HL-60 (cell line): ENCODE measurements at regions not wholly inside any gene's neighbourhood (a gene's known extent, or its start where the extent isn't known, plus 50 kb on each side); places are given as distances from the start of the nearest gene placed in this dataset.

Experiments used
- DNase-seq, 2 experiments: peaks; one replicate each; pipeline ENCODE4 v3.0.0-alpha.2; 2010 to 2020; ENCODE audit warnings: low read depth in 1 of 2, low spot score in 1 of 2
- H3K27ac ChIP-seq: fragments of 250-450 bp; sonication (Bioruptor Pico); replicated peaks from 2 replicates; pipeline ENCODE4 v1.5.1; 2020; ENCODE audit warnings: mild to moderate bottlenecking, moderate library complexity
- H3K27me3 ChIP-seq: fragments of 250-450 bp; sonication (Bioruptor Pico); 2 replicates; pipeline ENCODE4 v1.5.1; 2021; ENCODE audit warnings: mild to moderate bottlenecking, moderate library complexity; ENCODE audit not compliant: insufficient read depth, poor library complexity, severe bottlenecking
- H3K4me3 ChIP-seq: replicated peaks from 2 replicates; pipeline ENCODE4 v1.5.1; 2011; ENCODE audit warnings: mild to moderate bottlenecking, control low read depth, low read length; ENCODE audit not compliant: insufficient read depth
- GABPA ChIP-seq: IDR thresholded peaks from 2 replicates; pipeline ENCODE4 v1.6.1; 2012; ENCODE audit warnings: low read depth
- POLR2AphosphoS5 ChIP-seq: IDR thresholded peaks from 2 replicates; pipeline ENCODE4 v1.6.1; 2012; ENCODE audit warnings: low read depth
- REST ChIP-seq: IDR thresholded peaks from 2 replicates; pipeline ENCODE4 v1.6.1; 2012; ENCODE audit warnings: low read depth; ENCODE audit not compliant: insufficient replicate concordance
- SPI1 ChIP-seq: IDR thresholded peaks from 2 replicates; pipeline ENCODE4 v1.6.1; 2012; ENCODE audit warnings: low read depth, mild to moderate bottlenecking, borderline replicate concordance
- TF ChIP-seq, protein P1 (sequence below): IDR thresholded peaks from one replicate; pipeline ENCODE4 v1.5.1; 2011; ENCODE audit warnings: low read length, control low read depth, inconsistent platforms; ENCODE audit not compliant: insufficient read depth

DNA sequence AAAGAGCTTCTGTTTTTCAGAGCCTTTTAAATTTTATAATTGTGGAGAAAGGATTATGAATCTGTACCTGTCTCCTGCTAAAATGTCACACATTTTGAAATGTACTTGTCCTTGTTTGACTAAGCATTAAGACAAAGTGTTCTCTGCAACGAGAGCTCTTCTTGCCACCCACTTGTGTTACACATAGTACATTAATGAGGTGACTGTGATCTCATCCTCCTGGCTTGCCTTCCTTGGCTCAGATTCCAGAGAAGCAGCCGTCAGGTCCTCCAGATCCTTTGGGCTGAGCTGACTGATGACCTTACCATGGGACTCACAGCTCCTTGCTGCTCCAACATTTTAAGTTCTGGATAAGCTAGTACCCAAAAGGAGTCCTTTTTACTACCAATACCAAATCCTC, 81.4 kb downstream of the BBS10 start:
- Histone ChIP-seq H3K27ac (no peak overlapping the region), H3K27me3 (no peaks in the 10 kb centered on the region), H3K4me3 (no peak overlapping the region)
- TF ChIP-seq, protein P1, sequence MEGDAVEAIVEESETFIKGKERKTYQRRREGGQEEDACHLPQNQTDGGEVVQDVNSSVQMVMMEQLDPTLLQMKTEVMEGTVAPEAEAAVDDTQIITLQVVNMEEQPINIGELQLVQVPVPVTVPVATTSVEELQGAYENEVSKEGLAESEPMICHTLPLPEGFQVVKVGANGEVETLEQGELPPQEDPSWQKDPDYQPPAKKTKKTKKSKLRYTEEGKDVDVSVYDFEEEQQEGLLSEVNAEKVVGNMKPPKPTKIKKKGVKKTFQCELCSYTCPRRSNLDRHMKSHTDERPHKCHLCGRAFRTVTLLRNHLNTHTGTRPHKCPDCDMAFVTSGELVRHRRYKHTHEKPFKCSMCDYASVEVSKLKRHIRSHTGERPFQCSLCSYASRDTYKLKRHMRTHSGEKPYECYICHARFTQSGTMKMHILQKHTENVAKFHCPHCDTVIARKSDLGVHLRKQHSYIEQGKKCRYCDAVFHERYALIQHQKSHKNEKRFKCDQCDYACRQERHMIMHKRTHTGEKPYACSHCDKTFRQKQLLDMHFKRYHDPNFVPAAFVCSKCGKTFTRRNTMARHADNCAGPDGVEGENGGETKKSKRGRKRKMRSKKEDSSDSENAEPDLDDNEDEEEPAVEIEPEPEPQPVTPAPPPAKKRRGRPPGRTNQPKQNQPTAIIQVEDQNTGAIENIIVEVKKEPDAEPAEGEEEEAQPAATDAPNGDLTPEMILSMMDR, result no peak
- TF ChIP-seq SPI1 (no peak), POLR2AphosphoS5 (no peak), REST (no peak), GABPA (no peak)
- no peak for DNase-seq

DNA sequence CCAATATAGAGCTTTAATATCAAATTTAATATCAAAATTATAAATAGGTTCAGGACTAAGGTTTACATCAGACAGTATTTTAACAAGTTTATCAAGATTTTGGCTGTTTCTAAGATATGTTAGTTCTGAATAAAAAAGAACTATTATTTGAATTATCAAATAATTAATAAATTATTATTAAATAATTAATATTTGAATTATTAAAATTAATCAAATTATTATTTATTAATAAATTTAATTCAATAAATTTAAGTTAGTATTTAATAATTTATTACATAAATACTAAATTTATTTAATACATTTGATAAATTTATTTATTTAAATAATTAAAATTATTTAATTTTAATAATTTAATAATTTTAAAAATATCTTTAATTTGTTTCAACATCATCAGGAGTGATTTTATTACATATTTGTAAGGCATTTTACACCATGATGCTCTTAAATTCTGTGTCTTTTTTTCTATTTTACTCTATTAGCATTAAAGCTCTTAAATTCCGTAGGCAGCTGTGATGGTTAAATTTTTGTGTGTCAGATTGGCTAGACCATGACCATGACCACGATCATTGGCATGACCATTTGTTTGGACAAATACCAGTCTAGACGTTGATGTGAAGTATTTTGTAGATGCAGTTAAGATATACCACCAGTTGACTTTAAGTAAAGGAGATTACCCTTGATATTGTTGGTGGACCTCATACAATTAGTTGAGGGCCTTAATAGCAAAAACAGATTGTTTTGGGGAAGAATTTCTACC, 82.6 kb downstream of the BBS10 start:
- no peak for TF ChIP-seq REST
- Histone ChIP-seq H3K27me3 (no peaks in the 10 kb centered on the region), H3K4me3 (no peak overlapping the region), H3K27ac (no peak overlapping the region)
- DNase-seq, result no peak

DNA sequence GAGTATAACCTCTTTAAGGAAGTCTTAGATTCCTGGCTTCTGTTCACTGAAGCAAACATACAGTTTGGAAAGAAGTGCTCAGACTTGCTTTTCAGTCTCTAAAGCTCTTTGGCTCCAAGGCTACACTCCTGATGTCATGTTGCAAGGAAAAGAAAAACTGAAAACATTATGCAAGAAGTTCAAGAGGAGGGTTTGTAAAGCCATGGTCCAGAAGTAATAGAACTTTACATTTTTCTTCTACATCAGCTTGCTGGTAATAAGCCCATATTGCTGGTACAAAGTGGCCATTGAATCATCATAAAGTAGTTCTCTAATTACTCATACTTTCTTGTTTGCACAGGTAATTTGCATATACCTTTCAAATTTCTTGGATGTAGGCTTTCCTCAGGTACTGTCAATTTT, 83.6 kb downstream of the BBS10 start:
- no peak overlapping the region for H3K4me3 ChIP-seq
- no peak for DNase-seq
- H3K27me3 ChIP-seq, result no peaks in the 10 kb centered on the region
- TF ChIP-seq, protein P1, result no peak
- TF ChIP-seq REST, result no peak
- TF ChIP-seq SPI1, result no peak
- no peak for TF ChIP-seq GABPA
- TF ChIP-seq POLR2AphosphoS5, result no peak
- H3K27ac ChIP-seq, result no peak overlapping the region
